H1 (cell line): ENCODE measurements at regions not wholly inside any gene's neighbourhood (a gene's known extent, or its start where the extent isn't known, plus 50 kb on each side); places are given as distances from the start of the nearest gene placed in this dataset.

Experiments used
- CTCF ChIA-PET: fragments of 300-600 bp; sonication (Branson Sonifier 250); formaldehyde crosslinking; loops from one replicate; lab custom pipeline; 2021; ENCODE audit not compliant: partially characterized antibody; lab: Charles Lee
- POLR2A ChIA-PET: fragments of 300-600 bp; sonication (Branson Sonifier 250); formaldehyde crosslinking; loops from one replicate; lab custom pipeline; 2021; ENCODE audit warnings: inconsistent platforms; ENCODE audit not compliant: partially characterized antibody; lab: Charles Lee
- DNase-seq, 2 experiments: peaks; one replicate each; pipeline versions ENCODE4 v3.0.0 to v3.0.0-alpha.2; 2010 to 2022; ENCODE audit warnings: low spot score in 2 of 2, low read depth in 1 of 2, mixed read lengths in 1 of 2
- FAIRE-seq: peaks from 2 replicates; lab custom pipeline; 2011; peaks lifted over from hg19 to GRCh38; lab: Jason Lieb, UNC
- H2AFZ ChIP-seq: 2 replicates; pipeline ENCODE4 v1.8.1; 2012; ENCODE audit warnings: low read length, inconsistent platforms
- H2AK5ac ChIP-seq: 2 replicates; pipeline ENCODE4 v1.6.1; 2013; ENCODE audit warnings: low read depth, low read length
- H2BK120ac ChIP-seq: replicated peaks from 2 replicates; pipeline ENCODE3; 2013; ENCODE audit warnings: low read depth, low read length, inconsistent platforms
- H2BK12ac ChIP-seq: 2 replicates; pipeline ENCODE4 v1.6.1; 2013; ENCODE audit warnings: low read depth, low read length
- H2BK15ac ChIP-seq: 2 replicates; pipeline ENCODE4 v1.6.1; 2013; ENCODE audit warnings: low read length
- H2BK20ac ChIP-seq: 2 replicates; pipeline ENCODE4 v1.6.1; 2013; ENCODE audit warnings: low read length
- H2BK5ac ChIP-seq: 2 replicates; pipeline ENCODE4 v1.6.1; 2013; ENCODE audit warnings: low read depth, low read length
- H3K14ac ChIP-seq: 2 replicates; pipeline ENCODE4 v1.6.1; 2013; ENCODE audit warnings: inconsistent platforms; ENCODE audit not compliant: insufficient read length
- H3K18ac ChIP-seq: 2 replicates; pipeline ENCODE4 v1.6.1; 2013; ENCODE audit warnings: low read length; ENCODE audit errors: extremely low read depth
- H3K23ac ChIP-seq: 2 replicates; pipeline ENCODE4 v1.6.1; 2013; ENCODE audit warnings: inconsistent platforms; ENCODE audit not compliant: insufficient read length
- H3K23me2 ChIP-seq: 2 replicates; pipeline ENCODE4 v1.6.1; 2013; ENCODE audit warnings: low read depth, low read length
- H3K27ac ChIP-seq: 2 replicates; pipeline ENCODE4 v1.6.1; 2011; ENCODE audit warnings: low read depth, low read length, inconsistent platforms
- H3K27me3 ChIP-seq, 4 experiments: replicated peaks in 1 of 4; 1 replicate in 1 of 4; 2 replicates in 3 of 4; pipeline versions ENCODE4 v1.6.1 to v1.8.1; 2011 to 2013; ENCODE audit warnings: low read length in 3 of 4, mild to moderate bottlenecking in 3 of 4, inconsistent platforms in 2 of 4, mixed read lengths in 2 of 4, moderate library complexity in 1 of 4; ENCODE audit not compliant: control insufficient read depth in 3 of 4, insufficient read depth in 3 of 4; ENCODE audit errors: extremely low read depth in 1 of 4
- H3K36me3 ChIP-seq, 4 experiments: 2 replicates each; pipeline versions ENCODE4 v1.6.1 to v1.8.1; 2011 to 2013; ENCODE audit warnings: mild to moderate bottlenecking in 4 of 4, low read length in 3 of 4, moderate library complexity in 2 of 4, control low read depth in 1 of 4, inconsistent platforms in 1 of 4; ENCODE audit not compliant: insufficient read depth in 4 of 4, control insufficient read depth in 2 of 4
- H3K4ac ChIP-seq: replicated peaks from 2 replicates; pipeline ENCODE3; 2013; ENCODE audit warnings: low read length, low read depth, mixed read lengths, inconsistent platforms; ENCODE audit not compliant: insufficient read length
- H3K4me1 ChIP-seq, 4 experiments: replicated peaks in 1 of 4; 1 replicate in 1 of 4; 2 replicates in 3 of 4; pipeline versions ENCODE4 v1.6.1 to v1.8.1; 2011 to 2013; ENCODE audit warnings: low read length in 3 of 4, inconsistent platforms in 2 of 4, mixed read lengths in 1 of 4; ENCODE audit not compliant: insufficient read depth in 4 of 4, control insufficient read depth in 3 of 4
- H3K4me2 ChIP-seq, 2 experiments: 2 replicates each; pipeline versions ENCODE4 v1.6.1 to v1.8.1; 2011 to 2013; ENCODE audit warnings: low read depth in 2 of 2, low read length in 2 of 2, control low read depth in 1 of 2, inconsistent platforms in 1 of 2, mild to moderate bottlenecking in 1 of 2; ENCODE audit not compliant: insufficient read depth in 1 of 2
- H3K4me3 ChIP-seq, 4 experiments: fragments of 200-600, 300-600 bp in 1 of 4; sonication (generic), shearing (Covaris generic), sonication (Bioruptor Twin) in 1 of 4; 2 replicates each; pipeline versions ENCODE4 v1.5.1 to v1.8.1; 2011 to 2016; ENCODE audit warnings: low read length in 4 of 4, low read depth in 3 of 4, control low read depth in 2 of 4, inconsistent platforms in 2 of 4, mild to moderate bottlenecking in 2 of 4, mixed read lengths in 1 of 4, moderate library complexity in 1 of 4; ENCODE audit not compliant: insufficient read depth in 2 of 4; ENCODE audit errors: extremely low read depth in 1 of 4
- H3K56ac ChIP-seq: replicated peaks from 2 replicates; pipeline ENCODE3; 2013; ENCODE audit warnings: low read depth, mild to moderate bottlenecking, mixed read lengths, low read length, inconsistent platforms; ENCODE audit not compliant: insufficient read length
- H3K79me1 ChIP-seq: 2 replicates; pipeline ENCODE4 v1.6.1; 2013; ENCODE audit warnings: low read depth, low read length, control low read depth
- H3K79me2 ChIP-seq, 2 experiments: 2 replicates each; pipeline versions ENCODE4 v1.6.1 to v1.8.1; 2012 to 2013; ENCODE audit warnings: low read length in 2 of 2, mild to moderate bottlenecking in 2 of 2, inconsistent platforms in 1 of 2; ENCODE audit not compliant: insufficient read depth in 2 of 2, control insufficient read depth in 1 of 2
- H3K9ac ChIP-seq, 4 experiments: replicated peaks in 1 of 4; 1 replicate in 1 of 4; 2 replicates in 3 of 4; pipeline versions ENCODE4 v1.6.1 to v1.8.1; 2011 to 2013; ENCODE audit warnings: low read depth in 3 of 4, low read length in 3 of 4, control low read depth in 2 of 4, mild to moderate bottlenecking in 2 of 4, moderate library complexity in 2 of 4, inconsistent platforms in 1 of 4; ENCODE audit errors: extremely low read depth in 1 of 4
- H3K9me3 ChIP-seq, 2 experiments: 2 replicates each; pipeline versions ENCODE4 v1.6.1 to v1.8.1; 2012 to 2013; ENCODE audit warnings: mild to moderate bottlenecking in 2 of 2, moderate library complexity in 2 of 2, control low read depth in 1 of 2, inconsistent platforms in 1 of 2, low read depth in 1 of 2, low read length in 1 of 2, mixed read lengths in 1 of 2; ENCODE audit not compliant: insufficient read depth in 2 of 2
- H4K20me1 ChIP-seq, 2 experiments: replicated peaks in 1 of 2; 2 replicates each; pipeline versions ENCODE3 to v1.8.1; 2011 to 2013; ENCODE audit warnings: inconsistent platforms in 2 of 2, low read length in 2 of 2, mild to moderate bottlenecking in 1 of 2; ENCODE audit not compliant: insufficient read depth in 2 of 2, control insufficient read depth in 1 of 2
- H4K5ac ChIP-seq: 2 replicates; pipeline ENCODE4 v1.6.1; 2013; ENCODE audit warnings: low read length, low read depth, mixed read lengths, inconsistent platforms; ENCODE audit not compliant: insufficient read length
- H4K8ac ChIP-seq: 2 replicates; pipeline ENCODE4 v1.8.0; 2013; ENCODE audit warnings: mild to moderate bottlenecking, moderate library complexity, low read length, inconsistent platforms; ENCODE audit not compliant: insufficient read depth; ENCODE audit errors: extremely low read depth
- H4K91ac ChIP-seq: replicated peaks from 2 replicates; pipeline ENCODE3; 2013; ENCODE audit warnings: low read length, mixed read lengths, inconsistent platforms; ENCODE audit not compliant: insufficient read length
- RNF2 ChIP-seq: fragments of 200-900, 300-1000 bp; sonication (generic); IDR thresholded peaks from 2 replicates; pipeline ENCODE4 v1.7.1; 2016; ENCODE audit warnings: borderline replicate concordance, low read depth, mild to moderate bottlenecking, antibody characterized with exemption, low read length; ENCODE audit not compliant: poor library complexity, severe bottlenecking; ENCODE audit errors: missing control alignments
- TEAD4 ChIP-seq: IDR thresholded peaks from 2 replicates; pipeline ENCODE4 v1.6.1; 2012; ENCODE audit warnings: low read depth, low read length, inconsistent platforms, mixed read lengths
- WGBS, 2 experiments: shearing (Covaris generic) in 1 of 2; methylation state at CpG; one replicate each; pipeline versions ENCODE4 v1.1.6 to v1.1.7; 2013 to 2015; ENCODE audit warnings: low lambda C conversion rate in 2 of 2, mixed read lengths in 2 of 2, inconsistent platforms in 1 of 2, low coverage in 1 of 2, missing lambda C conversion rate in 1 of 2; ENCODE audit not compliant: insufficient replicate concordance in 2 of 2, insufficient coverage in 1 of 2, insufficient read length in 1 of 2; ENCODE audit errors: extremely low coverage in 1 of 2, missing lambda C conversion rate in 1 of 2; 5-methylcytosine and 5-hydroxymethylcytosine counted together

DNA sequence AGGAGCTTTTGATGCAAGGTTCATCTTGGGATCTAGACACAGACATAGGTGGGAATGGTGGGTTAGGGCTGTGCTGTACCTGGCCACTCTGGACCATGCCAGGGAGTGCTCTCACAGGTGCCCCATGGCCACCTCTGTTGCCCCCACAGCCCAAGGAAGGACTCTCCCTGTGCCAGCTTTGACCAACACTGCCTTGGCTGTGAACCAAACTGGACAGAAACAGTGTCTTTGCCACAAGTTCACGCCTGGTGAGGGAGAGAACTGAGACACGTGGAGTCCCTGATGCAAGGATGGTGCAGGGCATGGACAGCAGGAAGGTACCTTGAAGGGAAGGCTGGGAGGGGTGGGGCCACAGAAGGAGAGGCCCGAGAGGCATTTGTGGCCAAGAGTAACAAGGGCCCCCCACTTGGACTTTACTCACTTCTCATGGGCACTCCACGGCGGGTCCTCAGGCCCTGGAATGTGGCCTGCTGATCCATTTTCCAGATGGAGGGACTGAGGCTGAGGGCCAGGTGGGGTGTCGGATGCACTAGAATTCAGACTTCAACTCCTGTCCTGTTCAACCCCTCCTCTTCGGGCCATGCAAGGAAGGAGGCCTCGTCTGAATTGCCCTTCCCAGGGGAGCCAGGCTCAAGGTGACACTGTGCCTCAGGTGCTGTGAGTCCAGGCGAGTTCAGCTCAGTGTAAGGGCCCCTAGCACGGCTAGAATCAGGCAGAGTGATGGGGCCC, 103.3 kb downstream of the YTHDF1 start:
- DNase-seq (no peak), FAIRE-seq (no peak)
- ChIA-PET POLR2A (no interaction called here), CTCF (interaction anchor here (2.0 kb wide), 1 partner anchor 112 kb away, joined by 5 read pairs; no protein-coding TSS in a partner anchor)
- no peak overlapping the region for H2BK15ac ChIP-seq
- H2AK5ac ChIP-seq, result no peak overlapping the region
- H4K20me1 ChIP-seq, result peaks cover 0 to 7% of the 10 kb centered on the region in 2 experiments
- peaks cover 2% of the 10 kb centered on the region; the same call in 1 of the 2 replicates for H3K23me2 ChIP-seq
- no peak overlapping the region for H3K4me2 ChIP-seq
- no peak overlapping the region for H2BK20ac ChIP-seq
- peak overlapping the region; percentile 23 for H3K4ac ChIP-seq
- H2BK120ac ChIP-seq, result no peak overlapping the region
- no peaks in the 10 kb centered on the region for H3K79me2 ChIP-seq
- peaks cover 0 to 11% (median 3%) of the 10 kb centered on the region in 4 experiments; a peak in 4 of 7 replicates for H3K27me3 ChIP-seq
- no peak overlapping the region for H3K4me3 ChIP-seq
- H3K18ac ChIP-seq, result no peak overlapping the region
- no peak overlapping the region for H2BK12ac ChIP-seq
- no peak overlapping the region for H4K5ac ChIP-seq
- no peak overlapping the region for H4K8ac ChIP-seq
- H3K36me3 ChIP-seq, result no peaks in the 10 kb centered on the region
- H3K4me1 ChIP-seq, result no peaks in the 10 kb centered on the region; a peak in 1 of 7 replicates
- no peak overlapping the region for H3K14ac ChIP-seq
- no peak overlapping the region for H3K23ac ChIP-seq
- H3K27ac ChIP-seq, result no peak overlapping the region
- TF ChIP-seq RNF2, result no peak
- TF ChIP-seq TEAD4, result no peak
- no peak overlapping the region for H4K91ac ChIP-seq
- H3K9me3 ChIP-seq, result peaks cover 0 to 3% of the 10 kb centered on the region in 2 experiments; a peak in 2 of 4 replicates
- no peaks in the 10 kb centered on the region for H3K79me1 ChIP-seq
- no peak overlapping the region for H3K56ac ChIP-seq
- H2AFZ ChIP-seq, result no peak overlapping the region
- no peak overlapping the region for H2BK5ac ChIP-seq
- 72% methylated on average over 10 of the region's 10 CpGs; no CpG with 5 or more reads in 1 of the 2 experiments for WGBS, 2 experiments
- no peak overlapping the region for H3K9ac ChIP-seq
